DMS 273 treated with DMSO at 0.1 percent for 48 hours (cell line): ENCODE measurements at regions not wholly inside any gene's neighbourhood (a gene's known extent, or its start where the extent isn't known, plus 50 kb on each side); places are given as distances from the start of the nearest gene placed in this dataset.
A peak's percentile ranks its signal among the peaks of the same experiment; 100 is the strongest.
"Not testable (repeated sequence)": the region's sequence is repeated elsewhere in the genome, so short reads cannot be mapped to it uniquely, and the experiment has no call there.

ENCODE experiments used
- DNase-seq: peaks from one replicate; lab custom pipeline; 2025; lab: John Stamatoyannopoulos, UW

- DNase-seq: no peak
Measured at GRCh38 chr3:5035113-5035512, 55.9 kb downstream of the BHLHE40 start.

- no peak for DNase-seq
Measured at GRCh38 chr3:5035692-5036391, 56.6 kb downstream of the BHLHE40 start.

GRCh38 chr3:5036392-5036766 is 57.1 kb downstream of the BHLHE40 start:
- DNase-seq: no peak

GRCh38 chr3:5036858-5037257 is 57.6 kb downstream of the BHLHE40 start:
- no peak for DNase-seq

GRCh38 chr3:5039585-5039984 is 60.3 kb downstream of the BHLHE40 start:
- DNase-seq: no peak

GRCh38 chr3:5041315-5041714 is 62.1 kb downstream of the BHLHE40 start:
- DNase-seq: no peak

GRCh38 chr3:5045961-5046360 is 66.7 kb downstream of the BHLHE40 start:
- DNase-seq: no peak

GRCh38 chr3:5047764-5048419 is 68.7 kb downstream of the BHLHE40 start:
- DNase-seq: no peak

- no peak for DNase-seq
Measured at GRCh38 chr3:5051772-5052171, 70.3 kb upstream of the ARL8B start.

GRCh38 chr3:5052247-5052646 is 69.8 kb upstream of the ARL8B start:
- no peak for DNase-seq

GRCh38 chr3:5053021-5053831 is 68.9 kb upstream of the ARL8B start:
- DNase-seq: no peak

- no peak for DNase-seq
Measured at GRCh38 chr3:5054098-5054497, 68.0 kb upstream of the ARL8B start.

GRCh38 chr3:5054579-5054978 is 67.5 kb upstream of the ARL8B start:
- DNase-seq: not testable (repeated sequence)

GRCh38 chr3:5055357-5056110 is 66.6 kb upstream of the ARL8B start:
- DNase-seq: no peak

- DNase-seq: no peak
Measured at GRCh38 chr3:5056111-5056391, 66.0 kb upstream of the ARL8B start.

GRCh38 chr3:5057272-5057671 is 64.8 kb upstream of the ARL8B start:
- DNase-seq: no peak

GRCh38 chr3:5057857-5058324 is 64.2 kb upstream of the ARL8B start:
- DNase-seq: no peak

GRCh38 chr3:5058471-5058951 is 63.6 kb upstream of the ARL8B start:
- DNase-seq: peak; percentile 35

- DNase-seq: no peak
Measured at GRCh38 chr3:5059782-5060181, 62.3 kb upstream of the ARL8B start.

GRCh38 chr3:5061218-5061569 is 60.9 kb upstream of the ARL8B start:
- DNase-seq: no peak

- no peak for DNase-seq
Measured at GRCh38 chr3:5063724-5064123, 58.4 kb upstream of the ARL8B start.

- DNase-seq: no peak
Measured at GRCh38 chr3:5068531-5069050, 53.5 kb upstream of the ARL8B start.
